ENCODE measurements at regions not wholly inside any gene's neighbourhood (a gene's known extent, or its start where the extent isn't known, plus 50 kb on each side); places are given as distances from the start of the nearest gene placed in this dataset.

DNA sequence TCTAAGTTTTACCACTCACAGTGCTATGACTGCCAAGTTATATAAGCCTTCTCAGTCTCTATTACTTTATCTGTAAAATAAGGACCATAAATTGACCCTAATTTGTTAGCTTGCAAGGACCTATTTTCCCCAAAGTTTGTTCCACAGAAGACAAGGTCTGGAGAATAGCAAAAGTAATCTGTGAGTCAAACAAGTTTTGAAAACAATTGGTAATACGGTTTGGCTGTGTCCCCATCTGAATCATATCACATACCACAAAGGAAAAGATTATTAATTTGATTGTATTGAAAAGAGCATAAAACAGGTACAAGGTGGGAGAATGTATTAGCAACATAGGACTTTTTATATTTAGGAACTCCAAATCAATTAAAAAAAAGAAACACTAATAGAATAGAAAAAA, 124.0 kb upstream of the TARS1 start (continued):
- TF ChIP-seq, protein P1, sequence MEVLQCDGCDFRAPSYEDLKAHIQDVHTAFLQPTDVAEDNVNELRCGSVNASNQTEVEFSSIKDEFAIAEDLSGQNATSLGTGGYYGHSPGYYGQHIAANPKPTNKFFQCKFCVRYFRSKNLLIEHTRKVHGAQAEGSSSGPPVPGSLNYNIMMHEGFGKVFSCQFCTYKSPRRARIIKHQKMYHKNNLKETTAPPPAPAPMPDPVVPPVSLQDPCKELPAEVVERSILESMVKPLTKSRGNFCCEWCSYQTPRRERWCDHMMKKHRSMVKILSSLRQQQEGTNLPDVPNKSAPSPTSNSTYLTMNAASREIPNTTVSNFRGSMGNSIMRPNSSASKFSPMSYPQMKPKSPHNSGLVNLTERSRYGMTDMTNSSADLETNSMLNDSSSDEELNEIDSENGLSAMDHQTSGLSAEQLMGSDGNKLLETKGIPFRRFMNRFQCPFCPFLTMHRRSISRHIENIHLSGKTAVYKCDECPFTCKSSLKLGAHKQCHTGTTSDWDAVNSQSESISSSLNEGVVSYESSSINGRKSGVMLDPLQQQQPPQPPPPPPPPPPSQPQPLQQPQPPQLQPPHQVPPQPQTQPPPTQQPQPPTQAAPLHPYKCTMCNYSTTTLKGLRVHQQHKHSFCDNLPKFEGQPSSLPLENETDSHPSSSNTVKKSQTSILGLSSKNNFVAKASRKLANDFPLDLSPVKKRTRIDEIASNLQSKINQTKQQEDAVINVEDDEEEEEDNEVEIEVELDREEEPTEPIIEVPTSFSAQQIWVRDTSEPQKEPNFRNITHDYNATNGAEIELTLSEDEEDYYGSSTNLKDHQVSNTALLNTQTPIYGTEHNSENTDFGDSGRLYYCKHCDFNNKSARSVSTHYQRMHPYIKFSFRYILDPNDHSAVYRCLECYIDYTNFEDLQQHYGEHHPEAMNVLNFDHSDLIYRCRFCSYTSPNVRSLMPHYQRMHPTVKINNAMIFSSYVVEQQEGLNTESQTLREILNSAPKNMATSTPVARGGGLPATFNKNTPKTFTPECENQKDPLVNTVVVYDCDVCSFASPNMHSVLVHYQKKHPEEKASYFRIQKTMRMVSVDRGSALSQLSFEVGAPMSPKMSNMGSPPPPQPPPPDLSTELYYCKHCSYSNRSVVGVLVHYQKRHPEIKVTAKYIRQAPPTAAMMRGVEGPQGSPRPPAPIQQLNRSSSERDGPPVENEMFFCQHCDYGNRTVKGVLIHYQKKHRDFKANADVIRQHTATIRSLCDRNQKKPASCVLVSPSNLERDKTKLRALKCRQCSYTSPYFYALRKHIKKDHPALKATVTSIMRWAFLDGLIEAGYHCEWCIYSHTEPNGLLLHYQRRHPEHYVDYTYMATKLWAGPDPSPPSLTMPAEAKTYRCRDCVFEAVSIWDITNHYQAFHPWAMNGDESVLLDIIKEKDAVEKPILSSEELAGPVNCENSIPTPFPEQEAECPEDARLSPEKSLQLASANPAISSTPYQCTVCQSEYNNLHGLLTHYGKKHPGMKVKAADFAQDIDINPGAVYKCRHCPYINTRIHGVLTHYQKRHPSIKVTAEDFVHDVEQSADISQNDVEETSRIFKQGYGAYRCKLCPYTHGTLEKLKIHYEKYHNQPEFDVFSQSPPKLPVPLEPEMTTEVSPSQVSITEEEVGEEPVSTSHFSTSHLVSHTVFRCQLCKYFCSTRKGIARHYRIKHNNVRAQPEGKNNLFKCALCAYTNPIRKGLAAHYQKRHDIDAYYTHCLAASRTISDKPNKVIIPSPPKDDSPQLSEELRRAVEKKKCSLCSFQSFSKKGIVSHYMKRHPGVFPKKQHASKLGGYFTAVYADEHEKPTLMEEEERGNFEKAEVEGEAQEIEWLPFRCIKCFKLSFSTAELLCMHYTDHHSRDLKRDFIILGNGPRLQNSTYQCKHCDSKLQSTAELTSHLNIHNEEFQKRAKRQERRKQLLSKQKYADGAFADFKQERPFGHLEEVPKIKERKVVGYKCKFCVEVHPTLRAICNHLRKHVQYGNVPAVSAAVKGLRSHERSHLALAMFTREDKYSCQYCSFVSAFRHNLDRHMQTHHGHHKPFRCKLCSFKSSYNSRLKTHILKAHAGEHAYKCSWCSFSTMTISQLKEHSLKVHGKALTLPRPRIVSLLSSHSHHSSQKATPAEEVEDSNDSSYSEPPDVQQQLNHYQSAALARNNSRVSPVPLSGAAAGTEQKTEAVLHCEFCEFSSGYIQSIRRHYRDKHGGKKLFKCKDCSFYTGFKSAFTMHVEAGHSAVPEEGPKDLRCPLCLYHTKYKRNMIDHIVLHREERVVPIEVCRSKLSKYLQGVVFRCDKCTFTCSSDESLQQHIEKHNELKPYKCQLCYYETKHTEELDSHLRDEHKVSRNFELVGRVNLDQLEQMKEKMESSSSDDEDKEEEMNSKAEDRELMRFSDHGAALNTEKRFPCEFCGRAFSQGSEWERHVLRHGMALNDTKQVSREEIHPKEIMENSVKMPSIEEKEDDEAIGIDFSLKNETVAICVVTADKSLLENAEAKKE (CRISPR knock-in tag; IDR thresholded peaks at IDR 0.05) = no peak
- TF ChIP-seq, protein P2, sequence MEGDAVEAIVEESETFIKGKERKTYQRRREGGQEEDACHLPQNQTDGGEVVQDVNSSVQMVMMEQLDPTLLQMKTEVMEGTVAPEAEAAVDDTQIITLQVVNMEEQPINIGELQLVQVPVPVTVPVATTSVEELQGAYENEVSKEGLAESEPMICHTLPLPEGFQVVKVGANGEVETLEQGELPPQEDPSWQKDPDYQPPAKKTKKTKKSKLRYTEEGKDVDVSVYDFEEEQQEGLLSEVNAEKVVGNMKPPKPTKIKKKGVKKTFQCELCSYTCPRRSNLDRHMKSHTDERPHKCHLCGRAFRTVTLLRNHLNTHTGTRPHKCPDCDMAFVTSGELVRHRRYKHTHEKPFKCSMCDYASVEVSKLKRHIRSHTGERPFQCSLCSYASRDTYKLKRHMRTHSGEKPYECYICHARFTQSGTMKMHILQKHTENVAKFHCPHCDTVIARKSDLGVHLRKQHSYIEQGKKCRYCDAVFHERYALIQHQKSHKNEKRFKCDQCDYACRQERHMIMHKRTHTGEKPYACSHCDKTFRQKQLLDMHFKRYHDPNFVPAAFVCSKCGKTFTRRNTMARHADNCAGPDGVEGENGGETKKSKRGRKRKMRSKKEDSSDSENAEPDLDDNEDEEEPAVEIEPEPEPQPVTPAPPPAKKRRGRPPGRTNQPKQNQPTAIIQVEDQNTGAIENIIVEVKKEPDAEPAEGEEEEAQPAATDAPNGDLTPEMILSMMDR (conservative IDR thresholded peaks at IDR 0.05; ENCODE audit: low read depth in 2 of 2) = no peak
- TF ChIP-seq EZH2 (IDR thresholded peaks at IDR 0.05; ENCODE audit: low read depth, unreplicated experiment) = no peak

DNA sequence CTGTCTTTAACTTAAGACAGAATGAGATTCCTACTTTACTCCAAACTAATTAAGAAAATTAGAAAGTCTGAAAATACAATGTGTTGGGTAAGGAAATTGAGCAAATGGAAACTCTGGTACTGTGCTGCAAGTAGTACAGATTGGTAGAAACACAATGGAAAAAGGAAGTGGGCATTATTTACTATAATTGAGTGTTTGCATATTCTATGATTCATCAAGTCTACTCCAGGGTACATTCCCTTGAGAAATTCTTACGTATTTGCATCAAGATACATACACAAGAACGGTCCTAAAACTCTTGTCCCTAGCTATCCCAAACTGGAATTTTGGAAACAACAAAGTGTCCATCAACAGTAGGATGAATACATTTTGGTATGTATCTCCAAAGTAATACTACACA, 123.5 kb upstream of the TARS1 start:
- H2AFZ ChIP-seq = no peak overlapping the region
- H3K9me3 Mint-ChIP-seq = no peaks in the 10 kb centered on the region
- TF ChIP-seq JUNB (IDR thresholded peaks at IDR 0.05; ENCODE audit: unreplicated experiment) = no peak
- no peak for TF ChIP-seq ZNF331 (CRISPR knock-in tag; IDR thresholded peaks at IDR 0.05; ENCODE audit: low read depth)
- TF ChIP-seq STAT1 (IDR thresholded peaks at IDR 0.05; ENCODE audit: unreplicated experiment) = no peak
- no peak for TF ChIP-seq CREB1 (CRISPR knock-in tag; IDR thresholded peaks at IDR 0.05; ENCODE audit: low read depth)
- no peak for TF ChIP-seq POLR2AphosphoS5 (IDR thresholded peaks at IDR 0.05; ENCODE audit: low read depth)
- no peak overlapping the region for H3K27ac Mint-ChIP-seq
- no peaks in the 10 kb centered on the region for H3K4me1 Mint-ChIP-seq
- no peak for ATAC-seq
- no peaks in the 10 kb centered on the region for H3K4me1 ChIP-seq (ENCODE audit: insufficient read depth)
- H3K27ac ChIP-seq (ENCODE audit: low read depth) = no peak overlapping the region
- H3K4me3 Mint-ChIP-seq = no peak overlapping the region
- H3K9me2 ChIP-seq (ENCODE audit: insufficient read depth) = peaks cover 9% of the 10 kb centered on the region; the same call in 1 of the 2 replicates
- H3K4me2 ChIP-seq = no peak overlapping the region
- H3K4me3 ChIP-seq = no peak overlapping the region
- no peak for DNase-seq (ENCODE audit: low spot score)
- peaks cover 2% of the 10 kb centered on the region for H3K27me3 Mint-ChIP-seq (ENCODE audit: insufficient read depth, low read depth, poor library complexity)
- H4K20me1 ChIP-seq (replicated peaks; ENCODE audit: insufficient read depth) = no peaks in the 10 kb centered on the region
- no peaks in the 10 kb centered on the region for H3K79me2 ChIP-seq (replicated peaks; ENCODE audit: insufficient read depth)
- H3K36me3 Mint-ChIP-seq (ENCODE audit: low read depth) = no peaks in the 10 kb centered on the region
- H3K27me3 ChIP-seq (ENCODE audit: insufficient read depth) = no peaks in the 10 kb centered on the region
- no peaks in the 10 kb centered on the region for H3K36me3 ChIP-seq (ENCODE audit: insufficient read depth)
- no peaks in the 10 kb centered on the region for H3F3A ChIP-seq (replicated peaks; ENCODE audit: low read depth)

All from GM23338 (cell line).